ENCODE measurements at regions not wholly inside any gene's neighbourhood (a gene's known extent, or its start where the extent isn't known, plus 50 kb on each side); places are given as distances from the start of the nearest gene placed in this dataset.

- ATAC-seq (replicated peaks): no peak
- Mint-ChIP-seq H3K9me3 (peaks cover 6% of the 10 kb centered on the region), H3K36me3 (ENCODE audit: low read depth) (no peaks in the 10 kb centered on the region), H3K27ac (no peak overlapping the region), H3K4me1 (no peaks in the 10 kb centered on the region), H3K27me3 (no peaks in the 10 kb centered on the region), H3K4me3 (no peak overlapping the region)
Observed at GRCh38 chr11:97451441-97451840, 1061.6 kb downstream of the JRKL start.

GRCh38 chr11:97454988-97455387 is 1065.2 kb downstream of the JRKL start:
- Mint-ChIP-seq H3K27me3 (no peaks in the 10 kb centered on the region), H3K27ac (no peak overlapping the region), H3K4me1 (no peaks in the 10 kb centered on the region), H3K4me3 (no peak overlapping the region), H3K36me3 (ENCODE audit: low read depth) (no peaks in the 10 kb centered on the region), H3K9me3 (peaks cover 13% of the 10 kb centered on the region)
- no peak for ATAC-seq (replicated peaks)

GRCh38 chr11:97460091-97460490 is 1070.3 kb downstream of the JRKL start:
- Mint-ChIP-seq H3K27ac (no peak overlapping the region), H3K36me3 (ENCODE audit: low read depth) (no peaks in the 10 kb centered on the region)
- no peak for ATAC-seq (replicated peaks)

GRCh38 chr11:97461044-97461880 is 1071.4 kb downstream of the JRKL start:
- Mint-ChIP-seq H3K36me3 (ENCODE audit: low read depth) (no peaks in the 10 kb centered on the region), H3K27ac (no peak overlapping the region), H3K9me3 (peaks cover 23% of the 10 kb centered on the region), H3K27me3 (no peaks in the 10 kb centered on the region), H3K4me3 (no peak overlapping the region), H3K4me1 (no peaks in the 10 kb centered on the region)
- ATAC-seq (replicated peaks): no peak

More at GRCh38 chr11:97460091-97460490, 1070.3 kb downstream of the JRKL start:
- H3K4me1 Mint-ChIP-seq: no peaks in the 10 kb centered on the region
- peaks cover 26% of the 10 kb centered on the region for H3K9me3 Mint-ChIP-seq
- no peak overlapping the region for H3K4me3 Mint-ChIP-seq
- H3K27me3 Mint-ChIP-seq: no peaks in the 10 kb centered on the region

GRCh38 chr11:97461934-97462333 is 1072.1 kb downstream of the JRKL start:
- Mint-ChIP-seq H3K4me1 (no peaks in the 10 kb centered on the region), H3K27ac (no peak overlapping the region), H3K27me3 (no peaks in the 10 kb centered on the region), H3K9me3 (peaks cover 23% of the 10 kb centered on the region), H3K36me3 (ENCODE audit: low read depth) (no peaks in the 10 kb centered on the region), H3K4me3 (no peak overlapping the region)
- ATAC-seq (replicated peaks): no peak

- Mint-ChIP-seq H3K36me3 (ENCODE audit: low read depth) (no peaks in the 10 kb centered on the region), H3K4me1 (no peaks in the 10 kb centered on the region), H3K27me3 (no peaks in the 10 kb centered on the region), H3K4me3 (no peak overlapping the region), H3K9me3 (peaks cover 23% of the 10 kb centered on the region), H3K27ac (no peak overlapping the region)
- no peak for ATAC-seq (replicated peaks)
Observed at GRCh38 chr11:97463891-97464290, 1074.1 kb downstream of the JRKL start.

GRCh38 chr11:97471480-97471879 is 1081.7 kb downstream of the JRKL start:
- Mint-ChIP-seq H3K27me3 (no peaks in the 10 kb centered on the region), H3K4me3 (no peak overlapping the region), H3K9me3 (peaks cover 17% of the 10 kb centered on the region), H3K4me1 (no peaks in the 10 kb centered on the region), H3K27ac (no peak overlapping the region), H3K36me3 (ENCODE audit: low read depth) (no peaks in the 10 kb centered on the region)
- ATAC-seq (replicated peaks): no peak

GRCh38 chr11:97487387-97487786 is 1097.6 kb downstream of the JRKL start:
- peaks cover 18% of the 10 kb centered on the region for H3K9me3 Mint-ChIP-seq
- no peak overlapping the region for H3K27ac Mint-ChIP-seq

GRCh38 chr11:97498891-97499290 is 1109.1 kb downstream of the JRKL start:
- H3K9me3 Mint-ChIP-seq: peaks cover 12% of the 10 kb centered on the region

More at GRCh38 chr11:97487387-97487786, 1097.6 kb downstream of the JRKL start:
- Mint-ChIP-seq H3K4me3 (no peak overlapping the region), H3K27me3 (no peaks in the 10 kb centered on the region), H3K36me3 (ENCODE audit: low read depth) (no peaks in the 10 kb centered on the region), H3K4me1 (no peaks in the 10 kb centered on the region)
- ATAC-seq (replicated peaks): no peak

GRCh38 chr11:97502201-97502600 is 1112.4 kb downstream of the JRKL start:
- Mint-ChIP-seq H3K36me3 (ENCODE audit: low read depth) (no peaks in the 10 kb centered on the region), H3K4me1 (no peaks in the 10 kb centered on the region), H3K9me3 (peaks cover 9% of the 10 kb centered on the region), H3K4me3 (no peak overlapping the region), H3K27me3 (no peaks in the 10 kb centered on the region), H3K27ac (no peak overlapping the region)
- no peak for ATAC-seq (replicated peaks)

More at GRCh38 chr11:97498891-97499290, 1109.1 kb downstream of the JRKL start:
- H3K36me3 Mint-ChIP-seq (ENCODE audit: low read depth): no peaks in the 10 kb centered on the region
- no peaks in the 10 kb centered on the region for H3K27me3 Mint-ChIP-seq
- no peak for ATAC-seq (replicated peaks)
- H3K4me1 Mint-ChIP-seq: no peaks in the 10 kb centered on the region
- no peak overlapping the region for H3K4me3 Mint-ChIP-seq
- no peak overlapping the region for H3K27ac Mint-ChIP-seq

GRCh38 chr11:97506076-97506759 is 1116.4 kb downstream of the JRKL start:
- Mint-ChIP-seq H3K27ac (no peak overlapping the region), H3K36me3 (ENCODE audit: low read depth) (no peaks in the 10 kb centered on the region), H3K4me1 (no peaks in the 10 kb centered on the region), H3K9me3 (peaks cover 12% of the 10 kb centered on the region), H3K27me3 (no peaks in the 10 kb centered on the region), H3K4me3 (no peak overlapping the region)
- no peak for ATAC-seq (replicated peaks)

GRCh38 chr11:97514446-97514845 is 1124.6 kb downstream of the JRKL start:
- H3K36me3 Mint-ChIP-seq (ENCODE audit: low read depth): no peaks in the 10 kb centered on the region
- H3K9me3 Mint-ChIP-seq: peaks cover 16% of the 10 kb centered on the region
- no peak for ATAC-seq (replicated peaks)
- H3K4me1 Mint-ChIP-seq: no peaks in the 10 kb centered on the region
- H3K27me3 Mint-ChIP-seq: no peaks in the 10 kb centered on the region
- no peak overlapping the region for H3K27ac Mint-ChIP-seq
- no peak overlapping the region for H3K4me3 Mint-ChIP-seq

- no peaks in the 10 kb centered on the region for H3K27me3 Mint-ChIP-seq
- no peak overlapping the region for H3K27ac Mint-ChIP-seq
- H3K9me3 Mint-ChIP-seq: peaks cover 24% of the 10 kb centered on the region
- no peak overlapping the region for H3K4me3 Mint-ChIP-seq
- H3K4me1 Mint-ChIP-seq: no peaks in the 10 kb centered on the region
- ATAC-seq (replicated peaks): no peak
- H3K36me3 Mint-ChIP-seq (ENCODE audit: low read depth): no peaks in the 10 kb centered on the region
Observed at GRCh38 chr11:97516688-97517087, 1126.9 kb downstream of the JRKL start.

- Mint-ChIP-seq H3K4me3 (no peak overlapping the region), H3K9me3 (peaks cover 9% of the 10 kb centered on the region), H3K27ac (no peak overlapping the region), H3K27me3 (no peaks in the 10 kb centered on the region), H3K4me1 (no peaks in the 10 kb centered on the region), H3K36me3 (ENCODE audit: low read depth) (no peaks in the 10 kb centered on the region)
- ATAC-seq (replicated peaks): no peak
Observed at GRCh38 chr11:97525273-97525672, 1135.5 kb downstream of the JRKL start.
